GM12878 (cell line): ENCODE measurements at regions not wholly inside any gene's neighbourhood (a gene's known extent, or its start where the extent isn't known, plus 50 kb on each side); places are given as distances from the start of the nearest gene placed in this dataset.

Source experiments
- ATAC-seq: fragments of 200-7000 bp; cut with Tn5 transposase; 3 replicates; pipeline ENCODE4 v1.9.1; 2020; ENCODE audit warnings: mild to moderate bottlenecking, moderate library complexity
- BruUV-seq: library from RNA; stranded (reverse); fragments of 400-500 nt; replicated peaks from 2 replicates; lab custom pipeline; 2021; lab: Mats Ljungman, UMichigan
- CTCF ChIA-PET: fragments of 300-600 bp; sonication (Branson Sonifier 250); formaldehyde crosslinking; extraction: SDS; loops from one replicate; lab custom pipeline; 2021; ENCODE audit warnings: inconsistent platforms; lab: Yijun Ruan, JAX
- POLR2A ChIA-PET: fragments of 350-600 bp; formaldehyde crosslinking; extraction: SDS; loops from one replicate; lab custom pipeline; 2021; ENCODE audit warnings: inconsistent platforms; lab: Charles Lee
- RAD21 ChIA-PET: fragments of 300-600 bp; sonication (Branson Sonifier 250); formaldehyde crosslinking; loops from one replicate; lab custom pipeline; 2023; ENCODE audit warnings: antibody characterized with exemption; ENCODE audit not compliant: unreplicated experiment; lab: Charles Lee
- SMC1A ChIA-PET: fragments of 300-600 bp; sonication (Branson Sonifier 250); formaldehyde crosslinking; loops from one replicate; lab custom pipeline; 2023; ENCODE audit not compliant: unreplicated experiment, uncharacterized antibody; lab: Charles Lee
- DNase-seq: peaks from one replicate; pipeline ENCODE4 v3.0.0-alpha.2; 2011; ENCODE audit warnings: low read depth, low spot score
- FAIRE-seq: peaks from 3 replicates; lab custom pipeline; 2011; peaks lifted over from hg19 to GRCh38; lab: Jason Lieb, UNC
- H2AFZ ChIP-seq: 2 replicates; pipeline ENCODE4 v1.6.0; 2011; ENCODE audit warnings: low read depth, low read length, control low read depth; ENCODE audit not compliant: control insufficient read depth
- H3K27ac ChIP-seq: 2 replicates; pipeline ENCODE4 v1.5.1; 2011; ENCODE audit warnings: control low read depth; ENCODE audit not compliant: control insufficient read depth, insufficient read depth
- H3K27me3 ChIP-seq, 2 experiments: replicated peaks in 1 of 2; 2 replicates each; pipeline versions ENCODE4 v1.6.0 to v1.6.1; 2011; ENCODE audit warnings: low read length in 1 of 2; ENCODE audit not compliant: control insufficient read depth in 2 of 2, insufficient read depth in 2 of 2
- H3K36me3 ChIP-seq, 2 experiments: 2 replicates each; pipeline ENCODE4 v1.5.1; 2011; ENCODE audit warnings: low read length in 1 of 2; ENCODE audit not compliant: control insufficient read depth in 2 of 2, insufficient read depth in 2 of 2
- H3K4me1 ChIP-seq: 2 replicates; pipeline ENCODE4 v1.6.1; 2011; ENCODE audit warnings: mild to moderate bottlenecking, low read length, moderate library complexity, mixed read lengths; ENCODE audit not compliant: control insufficient read depth, insufficient read depth
- H3K4me2 ChIP-seq: 2 replicates; pipeline ENCODE4 v1.6.0; 2011; ENCODE audit warnings: control low read depth; ENCODE audit not compliant: control insufficient read depth, insufficient read depth
- H3K4me3 ChIP-seq: fragments of 200-600 bp; sonication (generic); 2 replicates; pipeline ENCODE4 v1.5.1; 2016
- H3K79me2 ChIP-seq: 2 replicates; pipeline ENCODE4 v1.6.0; 2011; ENCODE audit warnings: low read length; ENCODE audit not compliant: control insufficient read depth, insufficient read depth
- H3K9ac ChIP-seq: 2 replicates; pipeline ENCODE4 v1.8.0; 2011; ENCODE audit warnings: low read length, control low read depth, mixed read lengths; ENCODE audit not compliant: control insufficient read depth, insufficient read depth
- H3K9me3 ChIP-seq: replicated peaks from 3 replicates; pipeline ENCODE4 v1.5.1; 2011; ENCODE audit warnings: mild to moderate bottlenecking, low read length; ENCODE audit not compliant: control insufficient read depth, insufficient read depth
- H4K20me1 ChIP-seq: 2 replicates; pipeline ENCODE4 v1.6.0; 2011; ENCODE audit not compliant: control insufficient read depth, insufficient read depth
- ASH2L ChIP-seq: fragments of 300-600, 200-600 bp; sonication (generic); IDR thresholded peaks from 2 replicates; pipeline ENCODE4 v1.6.1; 2017; ENCODE audit warnings: low read depth, mild to moderate bottlenecking, borderline replicate concordance
- EED ChIP-seq: sonication (generic); IDR thresholded peaks from 2 replicates; pipeline ENCODE4 v1.6.1; 2016; ENCODE audit warnings: antibody characterized with exemption, low read depth
- ELK1 ChIP-seq: IDR thresholded peaks from 2 replicates; pipeline ENCODE4 v1.6.1; 2012; ENCODE audit warnings: low read depth, low read length, improper control_type of control experiment
- ESRRA ChIP-seq: IDR thresholded peaks from 2 replicates; pipeline ENCODE4 v1.6.1; 2012; ENCODE audit warnings: mild to moderate bottlenecking, low read length, improper control_type of control experiment
- IKZF2 ChIP-seq, 2 experiments: fragments of 450-650 bp; IDR thresholded peaks; 2 replicates each; pipeline ENCODE4 v1.6.1; 2017; ENCODE audit warnings: mild to moderate bottlenecking in 2 of 2, moderate library complexity in 2 of 2
- IRF4 ChIP-seq: IDR thresholded peaks from 2 replicates; pipeline ENCODE4 v1.6.1; 2011; ENCODE audit warnings: low read depth, low read length
- JUNB ChIP-seq: IDR thresholded peaks from 2 replicates; pipeline ENCODE4 v1.6.1; 2016; ENCODE audit warnings: antibody characterized with exemption, mild to moderate bottlenecking
- LARP7 ChIP-seq: fragments of 450-650 bp; IDR thresholded peaks from 2 replicates; pipeline ENCODE4 v1.6.1; 2017; ENCODE audit warnings: mild to moderate bottlenecking
- MEF2A ChIP-seq: IDR thresholded peaks from 2 replicates; pipeline ENCODE4 v1.6.1; 2011; ENCODE audit warnings: low read depth, mild to moderate bottlenecking, low read length, moderate library complexity; ENCODE audit not compliant: insufficient read depth
- MTA3 ChIP-seq: IDR thresholded peaks from 2 replicates; pipeline ENCODE4 v1.6.1; 2012; ENCODE audit warnings: low read length, inconsistent platforms, borderline replicate concordance
- MXI1 ChIP-seq: fragments of 150-350 bp; IDR thresholded peaks from 2 replicates; pipeline ENCODE4 v1.6.1; 2011; ENCODE audit warnings: low read depth, mild to moderate bottlenecking, inconsistent platforms, low read length, improper control_type of control experiment
- NBN ChIP-seq: fragments of 450-650 bp; IDR thresholded peaks from 2 replicates; pipeline ENCODE4 v1.6.1; 2016
- NFIC ChIP-seq: IDR thresholded peaks from 2 replicates; pipeline ENCODE4 v1.6.1; 2012; ENCODE audit warnings: low read depth, mild to moderate bottlenecking, inconsistent platforms, low read length, moderate library complexity
- NFXL1 ChIP-seq: fragments of 450-650 bp; IDR thresholded peaks from 2 replicates; pipeline ENCODE4 v1.6.1; 2017; ENCODE audit warnings: antibody characterized with exemption, mild to moderate bottlenecking, borderline replicate concordance
- NR2C2 ChIP-seq: IDR thresholded peaks from 2 replicates; pipeline ENCODE4 v1.6.1; 2011; ENCODE audit warnings: borderline replicate concordance, low read depth; ENCODE audit not compliant: control insufficient read depth, insufficient read length
- PML ChIP-seq: IDR thresholded peaks from 2 replicates; pipeline ENCODE4 v1.6.1; 2012; ENCODE audit warnings: low read length, inconsistent platforms
- ZNF384 ChIP-seq: IDR thresholded peaks from 2 replicates; pipeline ENCODE4 v1.6.1; 2012; ENCODE audit warnings: low read depth, mild to moderate bottlenecking, low read length, improper control_type of control experiment, borderline replicate concordance
- ZSCAN29 ChIP-seq: fragments of 450-650 bp; IDR thresholded peaks from 2 replicates; pipeline ENCODE4 v1.6.1; 2017; ENCODE audit warnings: mild to moderate bottlenecking, moderate library complexity
- WGBS: methylation state at CpG from one replicate; pipeline ENCODE4 v1.1.6; 2016; ENCODE audit warnings: low lambda C conversion rate; ENCODE audit not compliant: insufficient replicate concordance, insufficient coverage; ENCODE audit errors: missing lambda C conversion rate; 5-methylcytosine and 5-hydroxymethylcytosine counted together
- in situ Hi-C: fragments of 300-500 bp; cut with MboI; formaldehyde crosslinking; loops from 9 replicates; pipeline ENCODE4 v1.14.3; 2018; ENCODE audit warnings: mixed read lengths
- intact Hi-C: fragments of 100-400 bp; cut with micrococcal nuclease; formaldehyde crosslinking; loops from one replicate; pipeline ENCODE4 v1.14.2; 2022; ENCODE audit not compliant: unreplicated experiment
- TF ChIP-seq, protein P1 (sequence below), 3 experiments: IDR thresholded peaks in 2 of 3; conservative IDR thresholded peaks in 1 of 3; 2 replicates each; pipeline ENCODE4 v1.5.1; 2011; ENCODE audit warnings: low read depth in 3 of 3, low read length in 3 of 3, mild to moderate bottlenecking in 3 of 3, control low read depth in 2 of 3, moderate library complexity in 2 of 3, inconsistent platforms in 1 of 3, mixed read lengths in 1 of 3; ENCODE audit not compliant: control insufficient read depth in 2 of 3, insufficient read depth in 1 of 3; ENCODE audit errors: extremely low read depth in 1 of 3
- TF ChIP-seq, protein P2 (sequence below): fragments of 450-650 bp; IDR thresholded peaks from 2 replicates; pipeline ENCODE4 v1.6.1; 2018; ENCODE audit warnings: borderline replicate concordance, mild to moderate bottlenecking; ENCODE audit not compliant: partially characterized antibody

- TF ChIP-seq, protein P1, sequence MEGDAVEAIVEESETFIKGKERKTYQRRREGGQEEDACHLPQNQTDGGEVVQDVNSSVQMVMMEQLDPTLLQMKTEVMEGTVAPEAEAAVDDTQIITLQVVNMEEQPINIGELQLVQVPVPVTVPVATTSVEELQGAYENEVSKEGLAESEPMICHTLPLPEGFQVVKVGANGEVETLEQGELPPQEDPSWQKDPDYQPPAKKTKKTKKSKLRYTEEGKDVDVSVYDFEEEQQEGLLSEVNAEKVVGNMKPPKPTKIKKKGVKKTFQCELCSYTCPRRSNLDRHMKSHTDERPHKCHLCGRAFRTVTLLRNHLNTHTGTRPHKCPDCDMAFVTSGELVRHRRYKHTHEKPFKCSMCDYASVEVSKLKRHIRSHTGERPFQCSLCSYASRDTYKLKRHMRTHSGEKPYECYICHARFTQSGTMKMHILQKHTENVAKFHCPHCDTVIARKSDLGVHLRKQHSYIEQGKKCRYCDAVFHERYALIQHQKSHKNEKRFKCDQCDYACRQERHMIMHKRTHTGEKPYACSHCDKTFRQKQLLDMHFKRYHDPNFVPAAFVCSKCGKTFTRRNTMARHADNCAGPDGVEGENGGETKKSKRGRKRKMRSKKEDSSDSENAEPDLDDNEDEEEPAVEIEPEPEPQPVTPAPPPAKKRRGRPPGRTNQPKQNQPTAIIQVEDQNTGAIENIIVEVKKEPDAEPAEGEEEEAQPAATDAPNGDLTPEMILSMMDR (IDR thresholded peaks at IDR 0.05 in 2 of 3, conservative IDR thresholded peaks at IDR 0.05 in 1 of 3; ENCODE audit: control insufficient read depth in 2 of 3, extremely low read depth in 1 of 3, insufficient read depth in 1 of 3, low read depth in 3 of 3, low read length in 3 of 3) = no peak
- no peak for TF ChIP-seq ASH2L
- TF ChIP-seq, protein P2, sequence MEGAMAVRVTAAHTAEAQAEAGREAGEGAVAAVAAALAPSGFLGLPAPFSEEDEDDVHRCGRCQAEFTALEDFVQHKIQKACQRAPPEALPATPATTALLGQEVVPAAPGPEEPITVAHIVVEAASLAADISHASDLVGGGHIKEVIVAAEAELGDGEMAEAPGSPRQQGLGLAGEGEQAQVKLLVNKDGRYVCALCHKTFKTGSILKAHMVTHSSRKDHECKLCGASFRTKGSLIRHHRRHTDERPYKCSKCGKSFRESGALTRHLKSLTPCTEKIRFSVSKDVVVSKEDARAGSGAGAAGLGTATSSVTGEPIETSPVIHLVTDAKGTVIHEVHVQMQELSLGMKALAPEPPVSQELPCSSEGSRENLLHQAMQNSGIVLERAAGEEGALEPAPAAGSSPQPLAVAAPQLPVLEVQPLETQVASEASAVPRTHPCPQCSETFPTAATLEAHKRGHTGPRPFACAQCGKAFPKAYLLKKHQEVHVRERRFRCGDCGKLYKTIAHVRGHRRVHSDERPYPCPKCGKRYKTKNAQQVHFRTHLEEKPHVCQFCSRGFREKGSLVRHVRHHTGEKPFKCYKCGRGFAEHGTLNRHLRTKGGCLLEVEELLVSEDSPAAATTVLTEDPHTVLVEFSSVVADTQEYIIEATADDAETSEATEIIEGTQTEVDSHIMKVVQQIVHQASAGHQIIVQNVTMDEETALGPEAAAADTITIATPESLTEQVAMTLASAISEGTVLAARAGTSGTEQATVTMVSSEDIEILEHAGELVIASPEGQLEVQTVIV = no peak
- TF ChIP-seq EED = no peak
Observed at GRCh38 chr12:102565555-102565954, 85.2 kb upstream of the IGF1 start (continued).

DNA sequence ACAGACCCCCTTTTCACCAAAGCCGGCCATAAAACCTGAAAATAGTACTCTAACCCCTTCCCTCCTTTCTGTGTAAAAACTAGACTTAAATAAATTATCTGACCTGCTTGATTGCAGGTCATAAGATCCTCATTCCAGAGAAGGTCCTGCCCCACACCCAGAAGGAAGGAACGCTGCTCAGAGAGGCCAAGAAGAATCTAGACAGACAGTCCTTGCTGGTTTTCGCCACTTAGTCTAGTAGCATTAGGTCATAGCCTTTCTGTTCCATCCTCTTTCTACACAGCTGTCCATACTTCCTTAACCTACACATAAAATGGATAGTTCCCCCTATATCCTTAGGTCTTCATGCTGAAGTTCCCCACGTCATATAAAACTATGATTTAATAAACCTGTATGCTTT lies 83.7 kb upstream of the IGF1 start:
- Histone ChIP-seq H3K27ac (no peak overlapping the region), H3K79me2 (no peaks in the 10 kb centered on the region), H2AFZ (no peak overlapping the region), H4K20me1 (no peaks in the 10 kb centered on the region), H3K4me1 (no peaks in the 10 kb centered on the region), H3K36me3 (no peaks in the 10 kb centered on the region), H3K27me3 (no peaks in the 10 kb centered on the region), H3K9ac (no peak overlapping the region), H3K9me3 (peaks cover 2% of the 10 kb centered on the region; the same call in 1 of the 3 replicates), H3K4me3 (no peak overlapping the region), H3K4me2 (no peak overlapping the region)
- intact Hi-C loops = no loop called here
- ChIA-PET RAD21 (interaction anchor here (1.6 kb wide), 1 partner anchor 20 kb away, joined by 3 read pairs; no protein-coding TSS in a partner anchor), POLR2A (no interaction called here), SMC1A (no interaction called here), CTCF (no interaction called here)
- 13% methylated on average over 4 of the region's 4 CpGs for WGBS
- FAIRE-seq (no peak), DNase-seq (no peak), ATAC-seq (no peak)
- in situ Hi-C loops = no loop called here
- no TSS peak for BruUV-seq
- no peak for TF ChIP-seq MXI1
- TF ChIP-seq IRF4 = no peak
- no peak for TF ChIP-seq NR2C2
- no peak for TF ChIP-seq NFXL1
- TF ChIP-seq JUNB = no peak
- no peak for TF ChIP-seq MEF2A
- no peak for TF ChIP-seq ESRRA
- no peak for TF ChIP-seq ELK1
- no peak for TF ChIP-seq LARP7
- TF ChIP-seq PML = no peak
- no peak for TF ChIP-seq ZNF384
- no peak for TF ChIP-seq IKZF2 (IDR thresholded peaks at IDR 0.05)
- no peak for TF ChIP-seq ZSCAN29
- TF ChIP-seq MTA3 = no peak
- no peak for TF ChIP-seq NFIC
- no peak for TF ChIP-seq NBN
